Osteoblast (primary cell): ENCODE measurements at regions not wholly inside any gene's neighbourhood (a gene's known extent, or its start where the extent isn't known, plus 50 kb on each side); places are given as distances from the start of the nearest gene placed in this dataset.

Experiments
- DNase-seq: peaks from one replicate; pipeline ENCODE4 v3.0.0; 2011; ENCODE audit warnings: low spot score, mixed read lengths; ENCODE audit not compliant: insufficient read length; ENCODE audit errors: missing footprints
- H2AFZ ChIP-seq: 2 replicates; pipeline ENCODE4 v1.6.0; 2011; ENCODE audit warnings: mild to moderate bottlenecking, low read length
- H3K27ac ChIP-seq: 2 replicates; pipeline ENCODE4 v1.5.1; 2011; ENCODE audit warnings: mild to moderate bottlenecking, low read depth, low read length, moderate library complexity
- H3K27me3 ChIP-seq: 2 replicates; pipeline ENCODE4 v1.6.0; 2012; ENCODE audit warnings: mild to moderate bottlenecking, control low read depth, inconsistent platforms, low read length, moderate library complexity; ENCODE audit not compliant: insufficient read depth
- H3K36me3 ChIP-seq: 2 replicates; pipeline ENCODE4 v1.5.1; 2011; ENCODE audit warnings: mild to moderate bottlenecking, low read length, control low read depth, moderate library complexity; ENCODE audit not compliant: insufficient read depth
- H3K4me1 ChIP-seq: 2 replicates; pipeline ENCODE4 v1.5.1; 2011; ENCODE audit warnings: mild to moderate bottlenecking, low read length, control low read depth, moderate library complexity; ENCODE audit not compliant: insufficient read depth
- H3K4me2 ChIP-seq: 2 replicates; pipeline ENCODE4 v1.6.0; 2011; ENCODE audit warnings: mild to moderate bottlenecking, low read length; ENCODE audit not compliant: insufficient read depth
- H3K4me3 ChIP-seq: fragments of 200-600 bp; sonication (generic); 3 replicates; pipeline ENCODE4 v1.5.1; 2012; ENCODE audit warnings: mild to moderate bottlenecking, low read length, inconsistent platforms; ENCODE audit not compliant: insufficient read depth
- H3K79me2 ChIP-seq: 2 replicates; pipeline ENCODE4 v1.6.0; 2012; ENCODE audit warnings: mild to moderate bottlenecking, low read length, control low read depth, inconsistent platforms; ENCODE audit not compliant: insufficient read depth
- H3K9me3 ChIP-seq: 2 replicates; pipeline ENCODE4 v1.5.1; 2011; ENCODE audit warnings: low read depth, low read length, control low read depth
- H4K20me1 ChIP-seq: 2 replicates; pipeline ENCODE4 v1.6.0; 2012; ENCODE audit warnings: mild to moderate bottlenecking, low read length, control low read depth; ENCODE audit not compliant: insufficient read depth
- TF ChIP-seq, protein P1 (sequence below): IDR thresholded peaks from 2 replicates; pipeline ENCODE4 v1.5.1; 2011; ENCODE audit warnings: mild to moderate bottlenecking, low read depth, low read length, moderate library complexity; ENCODE audit errors: extremely low read depth

- no peak overlapping the region for H3K27ac ChIP-seq
- H3K9me3 ChIP-seq: peaks cover 2% of the 10 kb centered on the region
- TF ChIP-seq, protein P1, sequence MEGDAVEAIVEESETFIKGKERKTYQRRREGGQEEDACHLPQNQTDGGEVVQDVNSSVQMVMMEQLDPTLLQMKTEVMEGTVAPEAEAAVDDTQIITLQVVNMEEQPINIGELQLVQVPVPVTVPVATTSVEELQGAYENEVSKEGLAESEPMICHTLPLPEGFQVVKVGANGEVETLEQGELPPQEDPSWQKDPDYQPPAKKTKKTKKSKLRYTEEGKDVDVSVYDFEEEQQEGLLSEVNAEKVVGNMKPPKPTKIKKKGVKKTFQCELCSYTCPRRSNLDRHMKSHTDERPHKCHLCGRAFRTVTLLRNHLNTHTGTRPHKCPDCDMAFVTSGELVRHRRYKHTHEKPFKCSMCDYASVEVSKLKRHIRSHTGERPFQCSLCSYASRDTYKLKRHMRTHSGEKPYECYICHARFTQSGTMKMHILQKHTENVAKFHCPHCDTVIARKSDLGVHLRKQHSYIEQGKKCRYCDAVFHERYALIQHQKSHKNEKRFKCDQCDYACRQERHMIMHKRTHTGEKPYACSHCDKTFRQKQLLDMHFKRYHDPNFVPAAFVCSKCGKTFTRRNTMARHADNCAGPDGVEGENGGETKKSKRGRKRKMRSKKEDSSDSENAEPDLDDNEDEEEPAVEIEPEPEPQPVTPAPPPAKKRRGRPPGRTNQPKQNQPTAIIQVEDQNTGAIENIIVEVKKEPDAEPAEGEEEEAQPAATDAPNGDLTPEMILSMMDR: no peak
- H3K4me1 ChIP-seq: no peaks in the 10 kb centered on the region
- no peak overlapping the region for H3K4me2 ChIP-seq
- no peak overlapping the region for H3K4me3 ChIP-seq
- H4K20me1 ChIP-seq: no peaks in the 10 kb centered on the region
- H2AFZ ChIP-seq: no peak overlapping the region
- H3K27me3 ChIP-seq: no peaks in the 10 kb centered on the region
- DNase-seq: no peak
- no peaks in the 10 kb centered on the region for H3K79me2 ChIP-seq
- H3K36me3 ChIP-seq: no peaks in the 10 kb centered on the region
Measured at GRCh38 chr3:164224126-164224525, 854.2 kb downstream of the SI start.

GRCh38 chr3:164222197-164222596 is 856.1 kb downstream of the SI start:
- H3K4me1 ChIP-seq: no peaks in the 10 kb centered on the region
- H3K9me3 ChIP-seq: peaks cover 2% of the 10 kb centered on the region
- no peaks in the 10 kb centered on the region for H4K20me1 ChIP-seq
- TF ChIP-seq, protein P1: no peak
- H3K4me2 ChIP-seq: no peak overlapping the region
- no peak overlapping the region for H2AFZ ChIP-seq
- no peak overlapping the region for H3K4me3 ChIP-seq
- no peaks in the 10 kb centered on the region for H3K79me2 ChIP-seq
- no peaks in the 10 kb centered on the region for H3K27me3 ChIP-seq
- no peak for DNase-seq
- H3K27ac ChIP-seq: no peak overlapping the region
- no peaks in the 10 kb centered on the region for H3K36me3 ChIP-seq

DNA sequence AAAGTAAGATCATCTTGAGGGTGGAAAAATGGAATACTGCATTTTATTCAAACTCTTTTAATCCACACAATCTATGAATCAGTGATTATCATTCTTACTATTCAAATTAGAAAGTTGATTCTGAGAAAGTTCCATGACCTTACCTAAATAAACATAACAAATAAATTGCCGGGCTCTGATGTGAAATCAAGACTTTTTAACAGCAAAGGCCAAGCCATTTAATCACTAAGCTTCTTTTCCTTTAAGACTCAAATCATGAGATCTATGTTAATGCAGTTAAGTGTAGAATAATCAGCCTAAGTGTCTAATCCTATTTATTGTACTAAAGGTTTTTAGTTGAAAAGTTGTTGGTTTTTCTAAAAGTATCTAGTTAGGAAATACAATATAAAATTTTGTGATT is 857.0 kb downstream of the SI start:
- Histone ChIP-seq H3K4me1 (no peaks in the 10 kb centered on the region), H4K20me1 (no peaks in the 10 kb centered on the region), H3K4me2 (no peak overlapping the region), H3K36me3 (no peaks in the 10 kb centered on the region), H3K27me3 (no peaks in the 10 kb centered on the region), H2AFZ (no peak overlapping the region), H3K79me2 (no peaks in the 10 kb centered on the region), H3K27ac (no peak overlapping the region), H3K9me3 (peaks cover 2% of the 10 kb centered on the region), H3K4me3 (no peak overlapping the region)
- no peak for DNase-seq
- TF ChIP-seq, protein P1: no peak

- Histone ChIP-seq H3K27ac (no peak overlapping the region), H3K27me3 (no peaks in the 10 kb centered on the region), H3K36me3 (no peaks in the 10 kb centered on the region), H3K9me3 (no peaks in the 10 kb centered on the region), H3K4me2 (no peak overlapping the region), H2AFZ (no peak overlapping the region), H3K79me2 (no peaks in the 10 kb centered on the region), H3K4me1 (no peaks in the 10 kb centered on the region), H4K20me1 (no peaks in the 10 kb centered on the region), H3K4me3 (no peak overlapping the region)
- DNase-seq: no peak
- TF ChIP-seq, protein P1: no peak
Measured at GRCh38 chr3:164209363-164209762, 868.9 kb downstream of the SI start.
